ENCODE measurements at regions not wholly inside any gene's neighbourhood (a gene's known extent, or its start where the extent isn't known, plus 50 kb on each side); places are given as distances from the start of the nearest gene placed in this dataset.

DNA sequence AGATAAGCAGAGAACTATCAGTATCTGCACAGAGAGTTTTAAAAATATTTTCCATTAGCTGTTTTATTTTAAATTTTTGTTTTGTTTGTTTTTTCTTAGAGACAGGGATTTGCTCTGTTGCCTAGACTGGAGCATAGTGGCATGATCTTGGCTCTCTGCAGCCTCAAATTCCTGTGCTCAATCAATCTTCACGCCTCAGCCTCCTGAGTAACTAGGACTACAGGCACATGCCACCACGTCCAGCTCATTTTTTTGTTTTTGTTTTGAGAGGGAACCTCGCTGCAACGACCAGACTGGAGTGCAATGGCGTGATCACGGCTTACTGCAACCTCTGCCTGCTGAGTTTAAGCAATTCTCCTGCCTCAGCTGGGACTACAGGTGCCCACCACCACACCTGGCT is 138.2 kb upstream of the LPAR1 start:
- Histone ChIP-seq H3K4me1 (ENCODE audit: control insufficient read depth in 2 of 2, insufficient read depth in 2 of 2, low read length in 2 of 2) (no peaks in the 10 kb centered on the region), H3K36me3 (ENCODE audit: control insufficient read depth in 2 of 2, insufficient read depth in 2 of 2, low read length in 2 of 2) (no peaks in the 10 kb centered on the region), H3K9ac (ENCODE audit: low read depth in 1 of 2, low read length in 2 of 2) (no peak overlapping the region), H3K27ac (ENCODE audit: low read depth in 2 of 2, low read length in 2 of 2) (no peak overlapping the region), H3K4me3 (ENCODE audit: low read length in 2 of 2) (no peak overlapping the region), H3K9me3 (ENCODE audit: control insufficient read depth in 2 of 2, low read length in 2 of 2) (no peaks in the 10 kb centered on the region), H3K27me3 (ENCODE audit: control insufficient read depth in 2 of 2, insufficient read depth in 2 of 2, low read length in 2 of 2) (no peaks in the 10 kb centered on the region)

DNA sequence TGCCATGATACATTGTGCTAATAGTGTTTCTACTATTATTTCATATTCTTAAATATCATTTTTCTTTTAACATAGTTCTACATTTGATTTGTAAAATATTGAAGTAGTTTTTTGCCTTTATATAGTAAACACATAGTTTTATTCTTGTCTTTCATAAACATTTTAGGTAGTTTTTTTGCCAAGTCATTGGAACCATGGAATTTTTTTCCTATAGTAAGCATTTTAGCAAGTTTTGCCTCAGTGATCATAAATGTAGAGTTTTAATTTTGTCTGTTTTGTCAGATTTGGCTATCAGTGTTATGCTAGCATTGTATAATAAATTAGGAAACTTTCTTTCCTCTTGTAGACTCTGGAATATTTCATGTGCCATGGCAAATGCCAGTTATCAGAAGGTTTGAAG is 137.1 kb upstream of the LPAR1 start:
- no peak overlapping the region for H3K27ac ChIP-seq (ENCODE audit: low read depth in 2 of 2, low read length in 2 of 2)
- no peaks in the 10 kb centered on the region for H3K9me3 ChIP-seq (ENCODE audit: control insufficient read depth in 2 of 2, low read length in 2 of 2)
- no peaks in the 10 kb centered on the region for H3K4me1 ChIP-seq (ENCODE audit: control insufficient read depth in 2 of 2, insufficient read depth in 2 of 2, low read length in 2 of 2)
- H3K36me3 ChIP-seq (ENCODE audit: control insufficient read depth in 2 of 2, insufficient read depth in 2 of 2, low read length in 2 of 2) = no peaks in the 10 kb centered on the region
- no peaks in the 10 kb centered on the region for H3K27me3 ChIP-seq (ENCODE audit: control insufficient read depth in 2 of 2, insufficient read depth in 2 of 2, low read length in 2 of 2)
- no peak overlapping the region for H3K9ac ChIP-seq (ENCODE audit: low read depth in 1 of 2, low read length in 2 of 2)
- H3K4me3 ChIP-seq (ENCODE audit: low read length in 2 of 2) = no peak overlapping the region

GRCh38 chr9:111167341-111167740 is 129.1 kb upstream of the LPAR1 start:
- no peak overlapping the region for H3K9ac ChIP-seq (ENCODE audit: low read depth in 1 of 2, low read length in 2 of 2)
- no peaks in the 10 kb centered on the region for H3K4me1 ChIP-seq (ENCODE audit: control insufficient read depth in 2 of 2, insufficient read depth in 2 of 2, low read length in 2 of 2)
- H3K4me3 ChIP-seq (ENCODE audit: low read length in 2 of 2) = no peak overlapping the region
- no peaks in the 10 kb centered on the region for H3K27me3 ChIP-seq (ENCODE audit: control insufficient read depth in 2 of 2, insufficient read depth in 2 of 2, low read length in 2 of 2)
- no peaks in the 10 kb centered on the region for H3K36me3 ChIP-seq (ENCODE audit: control insufficient read depth in 2 of 2, insufficient read depth in 2 of 2, low read length in 2 of 2)
- H3K27ac ChIP-seq (ENCODE audit: low read depth in 2 of 2, low read length in 2 of 2) = no peak overlapping the region
- H3K9me3 ChIP-seq (ENCODE audit: control insufficient read depth in 2 of 2, low read length in 2 of 2) = no peaks in the 10 kb centered on the region

GRCh38 chr9:111163716-111164389 is 125.6 kb upstream of the LPAR1 start:
- H3K27me3 ChIP-seq (ENCODE audit: control insufficient read depth in 2 of 2, insufficient read depth in 2 of 2, low read length in 2 of 2) = no peaks in the 10 kb centered on the region
- H3K27ac ChIP-seq (ENCODE audit: low read depth in 2 of 2, low read length in 2 of 2) = peak overlapping the region in 1 of 2 donors; percentile 1
- H3K36me3 ChIP-seq (ENCODE audit: control insufficient read depth in 2 of 2, insufficient read depth in 2 of 2, low read length in 2 of 2) = no peaks in the 10 kb centered on the region
- no peak overlapping the region for H3K9ac ChIP-seq (ENCODE audit: low read depth in 1 of 2, low read length in 2 of 2)
- H3K4me1 ChIP-seq (ENCODE audit: control insufficient read depth in 2 of 2, insufficient read depth in 2 of 2, low read length in 2 of 2) = no peaks in the 10 kb centered on the region
- H3K4me3 ChIP-seq (ENCODE audit: low read length in 2 of 2) = no peak overlapping the region
- no peaks in the 10 kb centered on the region for H3K9me3 ChIP-seq (ENCODE audit: control insufficient read depth in 2 of 2, low read length in 2 of 2)

DNA sequence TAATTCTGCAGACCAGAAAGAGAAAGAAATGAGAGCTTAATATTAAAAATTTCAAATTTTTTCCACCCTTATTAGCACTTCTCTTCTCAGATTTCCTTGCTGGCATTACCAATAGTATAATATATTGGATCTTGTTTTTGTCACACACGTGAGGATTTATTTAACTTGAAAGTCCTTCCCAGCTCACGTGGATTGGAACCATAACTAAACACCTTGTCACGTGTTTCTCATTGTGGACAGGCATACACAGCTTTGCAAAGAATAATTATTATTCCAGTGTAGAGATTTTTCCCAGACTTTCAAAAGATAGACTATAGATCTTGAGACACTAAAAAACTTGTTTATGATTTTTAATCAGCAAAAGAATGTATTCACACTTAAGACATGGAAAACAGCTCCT is 123.8 kb upstream of the LPAR1 start:
- H3K27me3 ChIP-seq (ENCODE audit: control insufficient read depth in 2 of 2, insufficient read depth in 2 of 2, low read length in 2 of 2) = no peaks in the 10 kb centered on the region
- H3K9ac ChIP-seq (ENCODE audit: low read depth in 1 of 2, low read length in 2 of 2) = no peak overlapping the region
- H3K9me3 ChIP-seq (ENCODE audit: control insufficient read depth in 2 of 2, low read length in 2 of 2) = no peaks in the 10 kb centered on the region
- no peaks in the 10 kb centered on the region for H3K36me3 ChIP-seq (ENCODE audit: control insufficient read depth in 2 of 2, insufficient read depth in 2 of 2, low read length in 2 of 2)
- H3K27ac ChIP-seq (ENCODE audit: low read depth in 2 of 2, low read length in 2 of 2) = no peak overlapping the region
- no peaks in the 10 kb centered on the region for H3K4me1 ChIP-seq (ENCODE audit: control insufficient read depth in 2 of 2, insufficient read depth in 2 of 2, low read length in 2 of 2)
- no peak overlapping the region for H3K4me3 ChIP-seq (ENCODE audit: low read length in 2 of 2)

DNA sequence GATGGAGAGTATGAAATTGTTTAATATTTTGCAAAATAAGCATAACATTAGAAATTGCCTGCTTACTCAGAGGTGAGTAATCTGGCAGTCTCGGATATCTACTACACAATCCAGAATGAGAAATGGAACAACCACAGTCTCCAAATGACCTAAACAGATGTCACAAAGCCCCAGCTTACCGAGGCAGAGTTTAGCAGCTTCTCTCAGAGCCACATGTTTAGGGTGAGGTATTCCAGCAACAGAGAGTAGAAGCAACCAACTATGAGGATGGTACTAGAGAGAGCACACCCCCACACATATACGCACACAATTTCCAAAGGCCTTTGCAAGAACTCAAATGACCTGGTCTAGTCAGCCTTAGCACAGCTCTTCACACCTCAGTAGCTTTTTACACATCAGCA is 122.7 kb upstream of the LPAR1 start:
- H3K27ac ChIP-seq (ENCODE audit: low read depth in 2 of 2, low read length in 2 of 2) = no peak overlapping the region
- H3K9ac ChIP-seq (ENCODE audit: low read depth in 1 of 2, low read length in 2 of 2) = no peak overlapping the region
- H3K27me3 ChIP-seq (ENCODE audit: control insufficient read depth in 2 of 2, insufficient read depth in 2 of 2, low read length in 2 of 2) = no peaks in the 10 kb centered on the region
- no peaks in the 10 kb centered on the region for H3K9me3 ChIP-seq (ENCODE audit: control insufficient read depth in 2 of 2, low read length in 2 of 2)
- H3K36me3 ChIP-seq (ENCODE audit: control insufficient read depth in 2 of 2, insufficient read depth in 2 of 2, low read length in 2 of 2) = no peaks in the 10 kb centered on the region
- no peaks in the 10 kb centered on the region for H3K4me1 ChIP-seq (ENCODE audit: control insufficient read depth in 2 of 2, insufficient read depth in 2 of 2, low read length in 2 of 2)
- no peak overlapping the region for H3K4me3 ChIP-seq (ENCODE audit: low read length in 2 of 2)

DNA sequence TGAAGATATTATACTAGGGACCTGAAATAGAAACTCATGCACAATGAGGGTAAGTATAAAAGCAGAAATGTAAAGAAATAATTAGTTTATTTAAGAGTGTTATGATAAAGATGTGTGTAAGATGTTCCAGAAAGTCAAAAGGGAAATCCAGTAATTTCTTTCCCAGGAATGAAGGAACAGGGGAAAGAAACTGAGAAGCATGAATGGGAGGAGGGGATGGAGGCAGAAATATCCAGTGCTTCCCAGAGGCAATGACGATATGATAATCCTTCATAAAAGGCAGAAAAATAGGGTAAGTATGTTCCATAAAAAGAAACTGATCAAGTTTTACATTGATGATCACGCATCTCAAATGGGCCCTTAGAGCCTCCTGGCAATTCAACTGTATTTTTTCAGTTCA is 120.7 kb upstream of the LPAR1 start:
- Histone ChIP-seq H3K9me3 (ENCODE audit: control insufficient read depth in 2 of 2, low read length in 2 of 2) (no peaks in the 10 kb centered on the region), H3K9ac (ENCODE audit: low read depth in 1 of 2, low read length in 2 of 2) (no peak overlapping the region), H3K36me3 (ENCODE audit: control insufficient read depth in 2 of 2, insufficient read depth in 2 of 2, low read length in 2 of 2) (no peaks in the 10 kb centered on the region), H3K4me1 (ENCODE audit: control insufficient read depth in 2 of 2, insufficient read depth in 2 of 2, low read length in 2 of 2) (no peaks in the 10 kb centered on the region), H3K27ac (ENCODE audit: low read depth in 2 of 2, low read length in 2 of 2) (no peak overlapping the region), H3K27me3 (ENCODE audit: control insufficient read depth in 2 of 2, insufficient read depth in 2 of 2, low read length in 2 of 2) (no peaks in the 10 kb centered on the region), H3K4me3 (ENCODE audit: low read length in 2 of 2) (no peak overlapping the region)

- H3K9me3 ChIP-seq (ENCODE audit: control insufficient read depth in 2 of 2, low read length in 2 of 2) = no peaks in the 10 kb centered on the region
- no peaks in the 10 kb centered on the region for H3K27me3 ChIP-seq (ENCODE audit: control insufficient read depth in 2 of 2, insufficient read depth in 2 of 2, low read length in 2 of 2)
- H3K4me3 ChIP-seq (ENCODE audit: low read length in 2 of 2) = no peak overlapping the region
- H3K36me3 ChIP-seq (ENCODE audit: control insufficient read depth in 2 of 2, insufficient read depth in 2 of 2, low read length in 2 of 2) = no peaks in the 10 kb centered on the region
- no peak overlapping the region for H3K27ac ChIP-seq (ENCODE audit: low read depth in 2 of 2, low read length in 2 of 2)
- no peaks in the 10 kb centered on the region for H3K4me1 ChIP-seq (ENCODE audit: control insufficient read depth in 2 of 2, insufficient read depth in 2 of 2, low read length in 2 of 2)
- no peak overlapping the region for H3K9ac ChIP-seq (ENCODE audit: low read depth in 1 of 2, low read length in 2 of 2)
Observed at GRCh38 chr9:111158363-111158762, 120.1 kb upstream of the LPAR1 start.

- Histone ChIP-seq H3K27ac (ENCODE audit: low read depth in 2 of 2, low read length in 2 of 2) (no peak overlapping the region), H3K4me1 (ENCODE audit: control insufficient read depth in 2 of 2, insufficient read depth in 2 of 2, low read length in 2 of 2) (no peaks in the 10 kb centered on the region), H3K27me3 (ENCODE audit: control insufficient read depth in 2 of 2, insufficient read depth in 2 of 2, low read length in 2 of 2) (no peaks in the 10 kb centered on the region), H3K4me3 (ENCODE audit: low read length in 2 of 2) (no peak overlapping the region), H3K9ac (ENCODE audit: low read depth in 1 of 2, low read length in 2 of 2) (no peak overlapping the region), H3K36me3 (ENCODE audit: control insufficient read depth in 2 of 2, insufficient read depth in 2 of 2, low read length in 2 of 2) (no peaks in the 10 kb centered on the region), H3K9me3 (ENCODE audit: control insufficient read depth in 2 of 2, low read length in 2 of 2) (no peaks in the 10 kb centered on the region)
Observed at GRCh38 chr9:111154081-111154562, 115.9 kb upstream of the LPAR1 start.

DNA sequence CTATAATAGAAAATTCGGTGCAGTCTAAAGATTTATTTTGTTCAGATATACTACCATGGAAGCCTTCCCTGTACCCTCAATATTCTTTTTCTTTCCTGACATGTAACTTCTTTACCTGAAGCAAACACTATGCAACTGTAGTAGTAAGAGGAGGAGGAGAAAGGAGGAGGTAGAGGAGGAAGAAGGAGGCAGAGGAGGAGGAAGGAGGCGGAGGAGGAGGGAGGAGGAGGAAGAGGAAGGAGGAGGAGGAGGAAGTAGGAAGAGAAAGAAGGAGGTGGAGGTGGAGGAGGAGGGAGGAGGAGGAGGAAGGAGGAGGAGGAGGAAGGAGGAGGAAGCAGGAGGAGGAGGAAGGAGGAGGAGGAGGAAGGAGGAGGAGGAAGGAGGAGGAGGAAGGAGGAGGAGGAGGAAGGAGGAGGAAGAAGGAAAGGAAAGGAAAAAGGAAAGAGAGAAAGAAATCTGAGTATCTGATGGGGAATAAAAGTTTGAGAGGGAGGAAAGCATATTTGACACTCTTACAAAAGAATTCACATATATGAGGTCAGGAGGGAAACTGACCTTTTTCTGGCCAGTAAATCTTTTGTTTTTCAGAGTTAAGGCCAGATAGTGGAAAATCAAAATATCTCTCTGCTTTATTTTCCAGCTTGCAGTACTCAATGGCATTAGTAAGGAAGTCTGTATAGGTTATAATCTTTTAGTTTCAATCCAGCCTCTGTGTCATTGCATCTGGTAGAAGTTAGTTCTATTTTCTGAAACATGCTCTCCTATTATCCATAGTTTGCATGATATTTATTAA is 114.5 kb upstream of the LPAR1 start:
- Histone ChIP-seq H3K4me3 (ENCODE audit: low read length in 2 of 2) (no peak overlapping the region), H3K4me1 (ENCODE audit: control insufficient read depth in 2 of 2, insufficient read depth in 2 of 2, low read length in 2 of 2) (no peaks in the 10 kb centered on the region), H3K9me3 (ENCODE audit: control insufficient read depth in 2 of 2, low read length in 2 of 2) (no peaks in the 10 kb centered on the region), H3K9ac (ENCODE audit: low read depth in 1 of 2, low read length in 2 of 2) (no peak overlapping the region), H3K36me3 (ENCODE audit: control insufficient read depth in 2 of 2, insufficient read depth in 2 of 2, low read length in 2 of 2) (no peaks in the 10 kb centered on the region), H3K27ac (ENCODE audit: low read depth in 2 of 2, low read length in 2 of 2) (no peak overlapping the region), H3K27me3 (ENCODE audit: control insufficient read depth in 2 of 2, insufficient read depth in 2 of 2, low read length in 2 of 2) (no peaks in the 10 kb centered on the region)

All from mucosa of rectum (tissue), 2 donors.